NT2/D1 (cell line): ENCODE measurements at regions not wholly inside any gene's neighbourhood (a gene's known extent, or its start where the extent isn't known, plus 50 kb on each side); places are given as distances from the start of the nearest gene placed in this dataset.

Source experiments
- YY1 ChIP-seq: IDR thresholded peaks from 2 replicates; pipeline ENCODE4 v1.6.1; 2011; ENCODE audit not compliant: insufficient read length, insufficient read depth
- ZNF274 ChIP-seq: IDR thresholded peaks from 2 replicates; pipeline ENCODE4 v1.6.1; 2011; ENCODE audit warnings: mild to moderate bottlenecking, low read depth, low read length

GRCh38 chr18:53819671-53820070 lies 404.8 kb downstream of the MBD2 start:
- TF ChIP-seq ZNF274 (no peak), YY1 (no peak)
